ENCODE measurements at regions not wholly inside any gene's neighbourhood (a gene's known extent, or its start where the extent isn't known, plus 50 kb on each side); places are given as distances from the start of the nearest gene placed in this dataset.
A peak's percentile ranks its signal among the peaks of the same experiment; 100 is the strongest.

DNA sequence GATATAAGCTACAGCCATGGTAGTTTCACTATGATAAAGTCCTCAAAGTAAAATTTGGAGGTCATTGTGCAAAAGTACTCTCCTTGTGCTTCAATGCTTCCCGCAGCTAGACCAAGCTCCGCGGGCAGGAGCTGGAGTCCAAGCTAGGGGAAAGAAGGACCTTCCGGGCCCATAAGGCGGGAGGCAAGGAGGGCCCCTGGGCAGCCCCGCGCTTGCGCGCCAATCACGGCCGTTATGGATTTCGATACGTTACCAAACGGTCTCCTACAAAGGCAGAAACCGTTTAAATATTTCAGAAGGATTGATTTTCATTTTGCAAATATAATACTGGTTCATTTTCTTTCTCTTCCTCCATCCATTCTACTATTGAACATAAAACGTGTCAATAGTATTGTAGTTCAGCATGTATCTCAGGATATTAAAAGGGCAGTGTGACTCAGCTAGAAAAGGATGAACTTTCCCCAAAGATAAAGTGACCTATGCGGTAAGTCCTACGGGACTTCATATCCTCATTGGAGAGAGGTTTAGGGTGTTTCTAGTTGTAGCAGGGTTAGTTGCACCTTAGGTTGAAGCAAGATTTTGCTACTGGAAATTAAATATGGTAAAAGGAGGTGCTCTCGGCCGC, 128.0 kb downstream of the KIF20B start:
- DNase-seq = no peak

DNA sequence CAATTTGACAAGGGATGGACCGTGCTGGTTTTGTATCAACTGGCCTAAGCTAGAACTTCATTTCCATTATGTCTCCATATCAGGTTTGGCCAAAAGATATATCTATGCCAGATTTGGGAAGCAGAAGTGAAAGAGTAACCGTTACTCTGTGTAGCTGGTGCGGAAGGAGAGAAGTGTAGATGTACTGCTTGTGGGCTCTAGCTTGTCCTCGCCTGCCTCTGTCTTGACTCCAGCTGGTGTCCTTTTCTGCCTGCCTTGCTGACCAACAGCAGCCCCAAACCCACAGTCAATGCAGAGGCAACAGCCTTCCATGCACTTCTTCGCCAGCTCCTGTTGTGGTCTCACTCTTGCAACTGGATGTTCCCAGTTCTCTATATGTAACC, 128.5 kb downstream of the KIF20B start:
- DNase-seq = no peak

DNA sequence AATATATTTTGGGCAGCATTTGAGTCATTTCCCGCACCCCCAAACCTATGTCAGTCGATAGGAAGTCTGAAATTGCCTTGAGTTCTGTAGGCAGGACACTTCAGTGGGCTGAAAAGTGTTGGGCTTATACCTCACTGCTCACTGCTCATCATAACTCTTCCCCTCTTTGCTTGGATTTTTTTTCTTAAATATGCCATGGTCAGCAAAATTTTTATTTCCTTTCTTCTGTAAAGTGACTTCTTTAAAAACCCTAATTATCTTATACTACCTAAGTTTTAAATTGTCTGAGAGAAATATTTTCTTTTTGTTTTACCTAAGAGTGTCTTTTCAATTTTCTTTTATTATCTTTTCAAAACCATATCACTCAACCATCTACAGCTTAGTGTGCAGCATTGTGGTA, 129.2 kb downstream of the KIF20B start:
- no peak for DNase-seq

DNA sequence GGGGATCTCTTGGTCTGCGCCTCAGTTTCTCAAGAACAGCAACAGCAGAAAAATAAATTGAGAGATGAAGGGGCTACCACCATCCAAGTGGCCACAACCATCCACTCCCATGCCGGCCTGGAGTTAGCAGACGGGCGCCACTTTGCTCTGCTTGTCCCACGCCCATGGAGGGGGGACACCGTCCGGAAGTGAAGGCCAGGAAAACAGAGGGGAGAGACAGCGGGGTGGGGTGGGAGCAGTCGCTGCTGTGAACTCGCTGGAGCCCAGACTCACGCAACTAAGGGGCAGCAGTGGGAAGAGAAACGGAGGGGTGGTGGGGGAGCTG, 135.4 kb downstream of the KIF20B start:
- no peak for DNase-seq

DNA sequence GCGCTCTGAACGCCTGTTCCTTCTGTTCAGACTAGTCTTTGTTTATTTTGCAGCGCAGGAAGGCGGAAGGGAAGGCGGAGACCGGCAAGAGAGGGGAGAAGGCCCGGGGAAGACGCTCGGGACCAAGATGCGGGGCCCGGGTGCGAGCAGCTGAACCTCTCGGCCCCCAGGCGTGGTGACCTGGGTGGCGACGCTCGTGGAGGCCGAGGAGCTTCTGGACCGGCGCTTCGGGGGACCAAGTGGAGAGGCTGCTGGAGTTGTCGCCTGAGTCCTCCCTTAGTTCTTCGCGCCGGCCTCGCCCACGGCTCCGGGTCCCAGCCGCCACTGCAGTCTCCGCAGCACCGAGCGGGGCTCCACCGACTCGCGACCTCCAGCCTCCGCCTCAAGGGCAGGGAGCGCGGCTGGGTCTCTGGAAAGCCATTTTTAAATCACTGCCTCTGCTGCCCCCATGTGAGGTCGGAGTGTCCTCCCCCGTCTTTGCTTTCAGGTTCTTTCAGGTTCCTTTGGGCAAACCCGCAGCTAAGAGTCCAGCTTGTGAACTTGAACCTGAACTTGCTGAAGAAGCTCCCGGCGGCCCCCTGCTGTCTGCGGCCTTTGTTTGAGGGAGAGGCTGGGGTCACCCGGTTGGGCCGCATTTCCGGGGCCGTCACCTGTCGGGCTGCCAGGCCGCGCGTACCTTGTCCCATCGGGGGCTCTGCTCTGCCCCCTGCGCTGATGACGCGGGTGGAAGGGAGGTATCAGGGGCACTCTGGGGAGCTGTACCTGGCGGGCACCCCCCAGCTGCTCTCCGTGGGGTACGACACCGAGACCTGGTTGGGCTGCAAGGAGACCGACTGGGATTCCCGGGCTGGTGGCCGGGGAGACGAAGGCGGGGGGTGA, 136.0 kb downstream of the KIF20B start:
- peak; percentile 28 for DNase-seq

DNA sequence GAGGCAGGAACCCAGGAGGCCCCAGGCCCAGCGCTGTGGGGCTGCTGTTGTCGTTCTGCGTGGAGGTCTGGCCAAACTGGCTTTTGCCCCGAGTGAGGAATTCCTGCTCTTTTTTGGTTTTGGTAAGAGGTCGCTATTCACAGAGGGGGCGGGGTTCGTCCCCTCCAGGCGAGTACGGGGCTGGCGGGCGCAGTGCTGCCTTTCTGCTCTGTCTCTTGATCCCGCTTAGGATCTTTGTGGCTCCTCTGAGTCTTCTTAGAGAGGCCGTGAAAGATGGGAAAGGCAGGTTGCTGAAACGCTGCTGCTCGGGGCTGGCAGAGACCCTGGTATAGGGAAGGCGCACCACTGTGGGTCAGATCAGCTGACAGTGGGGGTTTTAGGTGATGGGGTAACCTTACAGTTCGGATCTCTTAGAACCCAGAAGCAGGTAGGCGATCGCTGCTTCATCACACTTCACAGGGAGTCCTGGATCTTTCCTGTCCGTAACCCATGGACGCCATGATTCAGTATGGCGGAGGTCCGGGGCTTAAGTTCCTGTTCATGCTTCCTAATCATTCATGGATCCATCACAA, 136.7 kb downstream of the KIF20B start:
- DNase-seq = no peak

DNA sequence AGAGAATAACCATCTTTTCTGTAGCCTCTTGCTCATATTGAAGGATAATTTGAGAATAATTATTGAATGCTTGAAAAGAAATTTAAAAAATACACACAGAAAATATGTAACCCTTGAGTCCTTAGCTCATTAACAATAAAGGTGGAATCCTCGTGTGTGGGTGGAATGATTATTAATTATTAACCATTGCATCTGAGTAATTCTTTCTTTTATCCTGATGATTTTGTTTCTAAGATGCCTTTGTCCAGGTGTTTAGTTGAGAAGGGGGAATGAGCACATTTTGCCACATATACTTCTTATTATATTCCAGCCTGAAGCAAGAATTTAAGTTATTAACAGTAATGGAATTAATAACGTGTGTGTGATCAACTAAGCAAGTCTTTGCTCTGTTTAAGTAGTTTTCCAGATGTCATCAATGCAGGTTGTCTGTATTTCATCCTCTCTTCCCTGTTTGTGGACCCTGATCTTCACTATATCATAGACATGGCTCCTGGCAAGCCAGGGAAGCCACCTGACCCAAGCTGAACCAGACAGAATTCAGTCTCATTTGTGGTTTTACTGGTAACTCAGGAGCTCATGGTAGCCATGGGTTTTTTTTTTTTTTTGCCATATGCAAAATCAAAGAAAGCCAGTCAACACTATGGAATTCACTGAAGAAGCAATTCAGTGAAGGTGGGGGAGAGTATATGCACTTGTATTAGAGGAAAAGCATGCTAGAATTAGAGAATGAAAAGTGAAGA, 144.3 kb downstream of the KIF20B start:
- DNase-seq = no peak

DNA sequence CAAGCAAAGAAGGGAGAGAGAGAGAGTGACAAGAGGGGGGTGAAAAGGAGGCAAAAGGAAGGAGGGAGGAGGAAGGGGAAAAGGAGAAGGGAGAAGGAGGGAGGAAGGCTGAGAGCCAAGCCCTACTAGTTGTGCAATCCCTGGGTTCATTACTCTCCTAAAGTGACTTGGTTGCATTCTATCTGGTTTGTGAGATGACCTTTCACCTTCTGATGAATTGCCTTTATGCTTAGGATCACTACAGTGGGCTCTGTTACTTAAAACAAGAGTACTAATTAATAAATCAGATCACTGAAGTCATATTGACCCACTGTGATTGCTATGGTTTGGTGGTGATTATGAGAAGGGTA, 144.9 kb downstream of the KIF20B start:
- DNase-seq = no peak

DNA sequence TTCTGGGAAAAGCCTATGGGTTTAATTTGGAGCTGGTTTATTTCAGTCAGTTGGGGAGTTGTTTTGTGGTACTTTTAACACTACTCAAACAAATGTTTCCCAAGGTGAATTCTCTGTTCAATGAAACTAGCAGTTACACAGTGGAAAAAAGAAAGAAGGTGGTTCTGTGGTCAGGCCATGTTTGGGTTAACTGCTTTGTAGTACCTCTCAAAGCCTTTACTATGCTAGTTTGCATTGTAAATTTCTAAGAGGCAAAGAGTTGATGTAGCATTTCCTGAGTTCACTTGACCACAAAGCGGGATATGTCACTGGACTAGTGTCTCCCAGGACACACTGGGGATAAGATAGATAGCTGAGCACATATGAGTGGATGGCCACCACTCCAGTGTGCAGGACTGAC, 145.4 kb downstream of the KIF20B start:
- no peak for DNase-seq

DNA sequence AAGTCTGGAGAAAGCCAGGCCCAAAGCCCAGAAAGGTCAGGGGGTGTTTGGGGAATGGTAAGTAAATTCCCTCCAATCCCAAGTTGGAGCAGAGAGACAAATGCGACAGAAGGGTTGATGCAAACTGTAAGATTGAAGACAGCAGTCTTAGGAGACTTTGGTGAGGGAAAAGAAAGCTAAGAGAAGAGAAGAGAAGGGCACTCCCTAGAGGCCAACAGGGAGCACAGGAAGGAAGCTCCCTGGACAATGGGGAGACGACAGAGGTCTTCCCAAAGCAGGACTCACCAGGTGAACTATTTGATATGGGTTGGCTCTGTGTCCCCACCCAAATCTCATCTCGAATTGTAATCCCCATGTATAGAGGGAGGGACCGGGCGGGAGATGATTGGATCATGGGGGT, 151.5 kb downstream of the KIF20B start:
- DNase-seq = no peak

DNA sequence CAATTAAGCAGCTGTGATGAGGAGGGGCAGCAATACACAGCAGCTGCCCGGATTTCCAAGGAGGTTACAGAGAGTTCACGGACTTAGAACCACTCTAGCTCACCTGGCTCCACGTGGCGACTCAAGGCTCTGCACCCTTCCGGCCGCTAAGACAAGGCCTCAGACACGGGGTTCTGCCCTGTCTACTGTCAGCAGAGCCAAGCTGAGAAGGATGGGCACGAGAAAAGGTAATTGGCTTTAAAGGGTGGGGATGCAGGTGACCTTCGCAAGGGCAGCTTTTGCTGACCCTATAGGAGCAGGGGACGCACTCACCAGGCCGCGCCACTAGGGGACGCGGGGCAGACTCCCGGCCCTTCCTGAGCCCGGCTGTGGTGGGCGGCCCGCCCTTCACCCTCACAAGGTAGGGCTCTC, 152.4 kb downstream of the KIF20B start:
- DNase-seq = no peak

DNA sequence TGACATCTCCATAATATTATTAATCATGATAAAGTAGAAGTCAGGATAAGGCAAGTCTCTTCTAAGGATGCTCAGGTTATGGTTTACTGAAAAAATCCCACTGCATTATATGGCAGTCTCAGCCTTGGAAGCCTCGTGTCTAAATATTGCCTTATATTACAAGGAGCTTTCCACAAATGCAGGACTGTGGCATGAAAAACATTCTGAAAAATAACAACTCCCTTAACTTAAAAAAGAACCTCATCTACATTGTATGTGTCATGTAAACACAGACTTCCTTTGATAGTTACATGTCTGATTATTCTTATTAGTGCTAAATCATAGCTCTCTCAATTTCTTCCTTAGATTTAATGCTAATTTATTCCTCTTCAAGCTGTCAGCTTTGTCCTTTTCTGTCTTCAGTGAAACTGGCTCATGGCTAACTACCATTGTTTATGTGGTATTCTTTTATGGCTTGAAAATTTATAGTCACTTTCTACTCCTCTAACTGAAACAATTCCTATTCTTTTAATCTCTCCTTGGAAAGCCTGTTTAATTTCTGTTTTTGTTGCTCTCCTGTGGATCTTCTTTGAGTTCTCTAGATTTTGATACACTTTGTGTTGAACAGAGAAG, 156.1 kb downstream of the KIF20B start:
- no peak for DNase-seq

DNA sequence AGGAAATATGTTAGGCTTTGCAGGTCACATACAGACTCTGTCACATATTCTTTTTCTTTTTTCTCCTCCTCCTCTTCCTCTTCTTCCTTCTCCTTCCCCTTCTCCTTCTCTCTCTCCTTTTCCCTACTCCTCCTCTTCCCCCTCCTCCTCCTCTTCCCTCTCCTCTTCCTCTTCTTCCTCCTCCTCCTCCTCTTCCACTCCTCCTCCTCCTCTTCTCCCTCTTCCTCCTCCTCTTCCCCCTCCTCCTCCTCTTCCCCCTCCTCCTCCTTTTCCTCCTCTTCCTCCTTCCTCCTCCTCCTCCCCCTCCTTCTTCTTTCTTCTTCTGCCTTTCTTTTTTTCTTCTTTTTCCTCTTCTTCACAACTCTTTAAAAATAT, 159.8 kb downstream of the KIF20B start:
- DNase-seq = no peak

DNA sequence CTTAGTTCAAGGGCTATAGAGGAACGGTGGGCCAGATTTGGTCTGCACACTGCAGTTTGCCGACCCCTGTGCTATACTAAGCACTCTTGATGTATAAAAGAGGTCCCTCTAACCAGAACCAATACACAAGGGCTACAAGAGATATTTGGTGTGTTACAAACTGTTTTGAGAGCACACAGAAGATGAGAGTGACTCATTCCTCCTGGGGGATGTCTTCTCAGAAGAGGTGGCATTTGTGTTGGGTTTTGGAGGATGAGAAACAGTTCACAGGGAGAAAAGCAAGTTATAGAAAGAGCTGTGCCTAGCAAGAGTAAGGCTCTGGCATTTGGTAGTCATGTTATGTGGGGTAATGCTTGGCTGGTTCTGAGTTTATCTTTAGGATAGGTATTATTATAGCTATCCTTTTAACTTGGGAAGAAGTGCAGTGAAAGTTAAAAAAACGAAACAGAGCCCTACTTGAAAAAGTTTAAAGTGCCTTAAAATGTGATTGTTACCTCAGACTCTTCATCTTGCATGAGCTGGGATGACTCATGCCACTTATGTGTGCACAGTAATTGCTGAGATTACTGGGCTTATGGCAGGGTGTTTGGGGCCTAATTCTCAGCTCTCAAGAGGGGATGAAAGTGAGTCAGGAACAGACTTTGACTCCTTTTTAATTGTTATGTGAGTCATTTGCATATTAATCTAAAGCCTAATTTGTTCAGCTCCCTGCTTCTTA, 160.4 kb downstream of the KIF20B start:
- DNase-seq = no peak

DNA sequence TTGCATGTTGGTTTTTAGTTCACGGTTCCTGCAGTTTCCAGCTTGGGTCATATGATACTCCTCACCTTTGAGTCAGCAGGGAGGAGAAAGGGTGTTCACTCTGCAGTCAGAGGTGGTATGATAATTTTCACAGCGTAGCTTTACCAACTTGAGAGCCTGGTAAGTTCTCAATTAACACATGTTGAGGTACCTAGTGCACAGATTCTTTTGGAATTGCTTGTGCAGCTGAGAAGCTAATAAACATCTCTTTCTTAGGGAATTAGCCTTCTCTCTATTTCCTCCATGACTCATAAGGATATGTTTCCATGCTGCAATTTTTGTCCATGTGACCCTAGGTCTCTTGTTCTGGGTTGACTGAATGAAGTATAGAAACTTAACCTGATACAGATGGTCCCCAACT, 166.6 kb downstream of the KIF20B start:
- no peak for DNase-seq

DNA sequence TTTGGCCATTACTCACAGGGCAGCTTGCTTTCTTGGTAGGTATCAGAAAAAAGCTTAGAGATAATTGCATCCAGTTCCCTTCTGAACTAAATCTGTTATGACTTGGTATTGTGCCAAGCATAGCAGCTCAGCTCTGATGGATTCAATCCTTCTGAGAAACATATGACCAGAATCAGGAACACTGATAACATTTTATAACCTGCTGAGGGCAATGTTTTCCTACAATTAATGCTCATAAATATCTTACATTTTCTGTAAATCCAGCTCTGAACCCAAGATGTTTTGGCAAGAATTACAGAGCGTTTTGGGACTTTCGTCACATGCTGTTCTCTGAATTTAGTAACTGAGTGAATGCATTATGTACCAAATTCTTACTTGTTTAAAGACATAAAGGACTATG, 167.8 kb downstream of the KIF20B start:
- DNase-seq = no peak

DNA sequence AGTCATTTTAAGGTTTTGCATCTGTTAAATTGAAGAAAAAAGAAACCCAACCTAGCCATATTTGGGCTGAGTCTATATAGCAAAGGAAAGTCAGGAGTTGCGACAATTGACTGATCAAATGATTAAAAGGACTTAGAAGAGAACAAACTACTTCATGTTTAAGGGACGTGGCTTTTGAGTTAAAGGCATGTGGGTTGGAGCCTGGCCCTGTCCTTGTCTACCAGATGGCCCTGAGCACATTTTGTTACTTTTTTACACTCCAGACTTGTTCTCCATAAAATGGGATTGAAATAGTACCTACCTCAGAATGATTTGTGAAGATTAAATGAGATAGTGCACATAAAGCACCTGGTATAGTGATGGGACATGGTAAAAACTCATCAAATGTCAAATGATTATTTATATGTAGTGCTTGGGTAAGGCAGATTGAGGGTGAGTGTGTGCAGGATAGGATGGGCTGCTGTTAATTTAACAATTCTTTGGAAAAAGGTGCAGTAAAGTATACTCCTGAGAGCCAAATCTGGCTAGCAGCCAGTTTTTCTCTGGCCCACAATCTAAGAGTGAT, 168.3 kb downstream of the KIF20B start:
- DNase-seq = no peak

DNA sequence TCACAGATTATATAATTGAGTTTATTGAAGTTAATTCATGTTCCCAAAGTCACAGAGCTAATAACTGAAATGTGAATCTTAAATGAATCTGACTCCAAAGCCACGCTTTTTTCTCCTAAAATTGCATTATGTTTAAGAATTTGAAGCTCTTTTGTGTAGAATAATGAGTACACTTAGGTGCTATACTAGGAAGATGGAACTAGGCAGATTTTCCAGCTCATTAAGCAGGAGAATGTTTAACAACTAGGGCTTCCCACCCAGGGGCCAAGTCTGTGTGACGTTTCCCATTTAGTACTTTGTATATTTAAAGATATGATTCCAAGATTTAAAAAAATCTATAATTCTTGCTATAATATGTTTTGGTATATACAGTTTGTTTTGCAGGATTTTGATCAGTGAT, 169.5 kb downstream of the KIF20B start:
- DNase-seq = no peak

DNA sequence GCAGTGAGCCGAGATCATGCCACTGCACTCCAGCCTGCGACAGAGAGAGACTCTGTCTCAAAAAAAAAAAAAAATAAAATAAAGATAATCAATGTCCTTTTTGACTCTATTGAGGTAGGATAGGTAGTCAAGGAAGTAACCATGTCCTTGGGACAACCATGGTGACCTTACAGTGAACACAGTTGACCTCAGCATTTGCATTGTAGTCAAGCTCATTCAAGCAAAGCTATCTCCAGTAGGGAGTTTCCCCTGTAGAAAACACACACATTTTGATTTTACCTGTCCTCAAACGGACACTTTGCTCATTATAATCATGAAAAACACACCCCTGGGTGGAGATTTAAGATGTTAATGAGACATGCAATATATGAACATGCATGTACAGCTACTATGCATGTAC, 171.7 kb downstream of the KIF20B start:
- DNase-seq = no peak

DNA sequence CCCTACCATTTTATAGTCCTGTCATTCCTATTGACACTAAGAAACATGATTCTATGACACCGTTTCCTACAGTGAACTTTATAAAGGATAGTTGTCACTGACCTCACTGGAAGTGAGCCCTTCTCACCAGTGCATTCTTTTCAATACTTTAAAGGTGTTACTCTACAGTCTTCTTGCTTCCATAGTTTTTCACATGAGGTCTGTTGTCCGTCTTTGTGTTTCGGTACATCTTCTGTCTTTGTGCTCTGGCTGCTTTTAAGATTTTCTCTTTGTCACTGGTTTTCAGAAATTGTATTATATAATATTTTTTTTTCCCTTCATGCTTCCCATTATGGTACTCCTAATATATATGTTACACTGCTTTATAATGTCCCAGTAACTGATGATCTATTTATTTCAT, 174.2 kb downstream of the KIF20B start:
- DNase-seq = no peak

DNA sequence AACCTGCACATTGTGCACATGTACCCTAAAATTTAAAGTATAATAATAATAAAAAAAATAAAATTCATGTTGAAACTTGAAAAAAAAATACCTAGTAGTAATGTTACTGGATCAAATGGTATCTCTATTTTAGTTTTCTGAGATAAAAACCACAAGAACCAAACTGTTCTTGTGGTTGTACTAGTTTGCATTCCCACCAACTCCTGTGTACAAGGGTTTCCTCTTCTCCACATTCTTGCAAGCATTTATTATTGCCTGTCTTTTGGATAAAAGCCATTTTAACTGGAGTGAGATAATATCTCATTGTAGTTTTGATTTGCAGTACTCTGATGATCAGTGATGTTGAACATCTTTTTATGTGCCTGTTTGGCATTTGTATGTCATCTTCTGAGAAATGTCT, 177.7 kb downstream of the KIF20B start:
- no peak for DNase-seq

DNA sequence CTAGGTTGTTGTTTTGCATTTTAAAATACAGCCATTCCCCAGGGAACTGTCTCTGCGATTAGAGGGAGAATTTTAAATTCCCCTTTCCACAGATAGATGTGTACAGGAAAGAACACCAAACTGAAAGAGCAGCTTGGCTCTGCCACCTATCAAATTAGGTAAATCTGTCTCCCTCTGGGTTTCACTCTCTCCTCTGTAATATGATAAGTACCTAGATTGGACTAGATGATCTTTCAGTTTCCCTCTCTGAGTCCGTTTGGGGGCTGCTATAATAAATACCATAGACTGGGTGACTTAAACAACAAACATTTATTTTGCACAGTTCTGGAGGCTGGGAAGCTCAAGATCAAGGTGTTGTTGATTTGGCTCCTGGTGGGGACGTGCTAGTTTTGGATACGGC, 186.0 kb downstream of the KIF20B start:
- DNase-seq = no peak

DNA sequence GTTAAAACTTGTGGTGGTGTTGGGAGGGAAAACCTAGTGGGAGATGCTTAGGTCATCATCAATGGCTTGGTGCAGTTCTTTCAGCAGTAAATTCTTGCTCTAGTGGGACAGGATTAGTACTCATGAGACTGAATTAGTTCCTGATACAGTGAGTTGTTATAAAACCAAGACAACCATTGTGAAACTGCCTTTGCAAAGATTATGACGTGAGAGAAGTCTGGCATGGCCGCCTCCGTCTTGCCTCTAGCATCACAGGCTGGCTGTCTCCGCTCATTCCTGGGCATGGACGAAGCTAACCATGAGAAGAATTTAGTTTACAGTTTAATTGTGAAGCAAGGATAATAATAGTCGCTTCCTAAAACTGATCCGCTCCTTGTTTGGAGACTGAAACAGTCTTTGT, 186.4 kb downstream of the KIF20B start:
- DNase-seq = peak; percentile 7

Data from CD4-positive, alpha-beta T cell treated with Interleukin-17A for 1 hour (primary cell).